ENCODE measurements at regions not wholly inside any gene's neighbourhood (a gene's known extent, or its start where the extent isn't known, plus 50 kb on each side); places are given as distances from the start of the nearest gene placed in this dataset.

DNA sequence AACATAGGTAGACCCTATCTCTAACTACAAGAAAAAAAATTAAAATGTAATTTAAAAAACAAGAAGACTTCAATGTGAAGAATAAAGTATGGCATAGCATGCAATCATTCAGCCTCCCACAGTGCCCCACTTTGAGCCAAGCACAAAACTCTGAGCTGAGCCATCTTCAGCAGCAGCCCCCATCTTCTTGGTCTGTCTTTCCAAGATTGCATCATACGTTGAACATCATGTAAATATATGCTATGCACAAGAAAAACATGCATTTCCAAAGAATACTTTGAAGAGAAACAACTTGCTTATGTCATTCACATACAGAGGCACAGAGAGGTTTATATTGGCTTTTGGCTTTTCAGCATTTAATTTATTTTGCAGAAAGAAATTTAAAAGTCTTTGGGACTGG is 105.8 kb upstream of the TMPO start:
- no peaks in the 10 kb centered on the region for H3K27me3 Mint-ChIP-seq (ENCODE audit: low read depth)
- no peak for DNase-seq
- no peak overlapping the region for H3K4me3 Mint-ChIP-seq
- CTCF ChIA-PET, result interaction anchor here (1.2 kb wide), 1 partner anchor 10 kb away, joined by 4 read pairs; no protein-coding TSS in a partner anchor
- intact Hi-C loops (cut with micrococcal nuclease), result no loop called here
- H3K9me3 Mint-ChIP-seq, result no peaks in the 10 kb centered on the region
- no peaks in the 10 kb centered on the region for H3K36me3 Mint-ChIP-seq (ENCODE audit: low read depth)
- no peaks in the 10 kb centered on the region for H3K4me1 Mint-ChIP-seq (ENCODE audit: low read depth)
- H3K27ac Mint-ChIP-seq, result no peak overlapping the region

GRCh38 chr12:98410356-98410755 is 105.0 kb upstream of the TMPO start:
- H3K27ac Mint-ChIP-seq, result no peak overlapping the region
- H3K9me3 Mint-ChIP-seq, result no peaks in the 10 kb centered on the region
- H3K4me1 Mint-ChIP-seq (ENCODE audit: low read depth), result no peaks in the 10 kb centered on the region
- no peaks in the 10 kb centered on the region for H3K36me3 Mint-ChIP-seq (ENCODE audit: low read depth)
- H3K27me3 Mint-ChIP-seq (ENCODE audit: low read depth), result no peaks in the 10 kb centered on the region
- intact Hi-C loops (cut with micrococcal nuclease), result no loop called here
- DNase-seq, result no peak
- CTCF ChIA-PET, result no interaction called here
- no peak overlapping the region for H3K4me3 Mint-ChIP-seq

- CTCF ChIA-PET, result no interaction called here
- Mint-ChIP-seq H3K9me3 (no peaks in the 10 kb centered on the region), H3K4me3 (no peak overlapping the region), H3K36me3 (ENCODE audit: low read depth) (no peaks in the 10 kb centered on the region), H3K27me3 (ENCODE audit: low read depth) (no peaks in the 10 kb centered on the region), H3K4me1 (ENCODE audit: low read depth) (no peaks in the 10 kb centered on the region), H3K27ac (no peak overlapping the region)
- no peak for DNase-seq
- intact Hi-C loops (cut with micrococcal nuclease), result no loop called here
Observed at GRCh38 chr12:98416845-98417244, 98.5 kb upstream of the TMPO start.

- H3K4me1 Mint-ChIP-seq (ENCODE audit: low read depth), result no peaks in the 10 kb centered on the region
- no peaks in the 10 kb centered on the region for H3K36me3 Mint-ChIP-seq (ENCODE audit: low read depth)
- H3K9me3 Mint-ChIP-seq, result no peaks in the 10 kb centered on the region
- no peak for DNase-seq
- intact Hi-C loops (cut with micrococcal nuclease), result no loop called here
- no peak overlapping the region for H3K27ac Mint-ChIP-seq
- H3K27me3 Mint-ChIP-seq (ENCODE audit: low read depth), result no peaks in the 10 kb centered on the region
- CTCF ChIA-PET, result interaction anchor here (0.6 kb wide), 1 partner anchor 17 kb away, joined by 3 read pairs; no protein-coding TSS in a partner anchor
- H3K4me3 Mint-ChIP-seq, result no peak overlapping the region
Observed at GRCh38 chr12:98417266-98417665, 98.1 kb upstream of the TMPO start.

- H3K36me3 Mint-ChIP-seq (ENCODE audit: low read depth), result no peaks in the 10 kb centered on the region
- intact Hi-C loops (cut with micrococcal nuclease), result no loop called here
Observed at GRCh38 chr12:98418357-98419075, 96.9 kb upstream of the TMPO start.

DNA sequence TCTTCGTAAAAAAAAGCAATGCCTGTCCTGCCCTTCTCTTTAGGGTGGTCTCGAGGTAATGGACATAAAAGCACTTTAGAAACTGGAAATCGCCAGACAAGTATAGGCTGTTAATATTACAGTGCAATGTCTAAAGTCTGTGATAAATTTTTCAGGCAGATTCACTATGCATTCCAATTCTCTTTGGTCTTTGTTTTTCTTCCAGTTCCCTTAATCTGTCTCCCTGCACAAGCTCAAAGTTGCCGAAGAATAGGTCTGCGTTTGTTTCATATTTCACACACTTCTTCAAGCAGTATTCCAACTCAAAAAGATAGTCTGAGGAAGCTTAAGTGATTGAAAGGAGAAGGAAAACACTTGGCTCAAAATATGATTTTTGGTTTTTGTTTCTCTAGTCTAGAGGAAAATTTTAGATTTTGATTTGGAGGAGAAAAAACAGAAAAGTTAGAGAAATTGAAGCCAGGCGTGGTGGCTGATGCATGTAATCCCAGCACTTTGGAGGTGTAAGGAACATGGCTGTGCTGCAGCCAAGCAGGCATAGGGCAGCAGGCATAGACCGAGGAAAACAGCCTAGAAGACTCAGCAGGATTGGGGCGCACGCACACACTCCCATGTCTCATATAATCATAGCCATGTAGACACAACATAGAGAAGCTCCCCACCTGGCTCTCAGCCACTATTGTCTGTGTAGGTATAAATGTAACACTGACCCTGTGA is 96.2 kb upstream of the TMPO start:
- no peak for DNase-seq
- H3K27ac Mint-ChIP-seq, result no peak overlapping the region
- no peak overlapping the region for H3K4me3 Mint-ChIP-seq
- CTCF ChIA-PET, result no interaction called here
- H3K27me3 Mint-ChIP-seq (ENCODE audit: low read depth), result no peaks in the 10 kb centered on the region
- no peaks in the 10 kb centered on the region for H3K36me3 Mint-ChIP-seq (ENCODE audit: low read depth)
- intact Hi-C loops (cut with micrococcal nuclease), result no loop called here
- H3K4me1 Mint-ChIP-seq (ENCODE audit: low read depth), result no peaks in the 10 kb centered on the region
- no peaks in the 10 kb centered on the region for H3K9me3 Mint-ChIP-seq

More at GRCh38 chr12:98418357-98419075, 96.9 kb upstream of the TMPO start:
- no peaks in the 10 kb centered on the region for H3K9me3 Mint-ChIP-seq
- no peak overlapping the region for H3K27ac Mint-ChIP-seq
- H3K4me1 Mint-ChIP-seq (ENCODE audit: low read depth), result no peaks in the 10 kb centered on the region
- no peaks in the 10 kb centered on the region for H3K27me3 Mint-ChIP-seq (ENCODE audit: low read depth)
- H3K4me3 Mint-ChIP-seq, result no peak overlapping the region
- CTCF ChIA-PET, result interaction anchor here (0.8 kb wide), 1 partner anchor 21 kb away, joined by 3 read pairs; no protein-coding TSS in a partner anchor
- no peak for DNase-seq

- intact Hi-C loops (cut with micrococcal nuclease), result no loop called here
- no peak overlapping the region for H3K27ac Mint-ChIP-seq
- no peaks in the 10 kb centered on the region for H3K27me3 Mint-ChIP-seq (ENCODE audit: low read depth)
- no peak for DNase-seq
- no peak overlapping the region for H3K4me3 Mint-ChIP-seq
- H3K36me3 Mint-ChIP-seq (ENCODE audit: low read depth), result no peaks in the 10 kb centered on the region
- H3K4me1 Mint-ChIP-seq (ENCODE audit: low read depth), result peaks cover 3% of the 10 kb centered on the region
- CTCF ChIA-PET, result no interaction called here
- H3K9me3 Mint-ChIP-seq, result no peaks in the 10 kb centered on the region
Observed at GRCh38 chr12:98419795-98420404, 95.5 kb upstream of the TMPO start.

DNA sequence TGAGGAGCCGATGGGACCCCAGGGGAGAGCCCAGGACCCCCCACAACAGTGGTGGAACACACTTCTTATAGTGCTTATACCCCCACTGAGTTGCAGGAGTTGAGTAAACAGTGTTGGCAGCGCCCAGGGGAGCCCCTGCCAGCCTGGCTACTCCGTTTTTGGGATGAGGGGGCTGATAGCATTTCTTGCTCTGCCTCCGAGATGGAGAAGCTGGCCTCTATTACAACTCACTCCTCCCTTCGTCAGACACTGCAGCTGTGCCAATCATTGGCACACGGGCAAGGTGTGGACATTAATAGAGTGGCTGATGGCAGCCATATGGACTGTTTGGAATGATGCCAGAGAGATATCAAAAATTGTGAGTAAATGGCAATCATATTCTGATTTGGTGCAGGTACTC is 94.9 kb upstream of the TMPO start:
- intact Hi-C loops (cut with micrococcal nuclease), result no loop called here
- Mint-ChIP-seq H3K4me3 (no peak overlapping the region), H3K9me3 (no peaks in the 10 kb centered on the region), H3K27ac (no peak overlapping the region), H3K4me1 (ENCODE audit: low read depth) (peaks cover 4% of the 10 kb centered on the region), H3K27me3 (ENCODE audit: low read depth) (no peaks in the 10 kb centered on the region), H3K36me3 (ENCODE audit: low read depth) (no peaks in the 10 kb centered on the region)
- CTCF ChIA-PET, result interaction anchor here (1.0 kb wide), 1 partner anchor 21 kb away, joined by 3 read pairs; no protein-coding TSS in a partner anchor
- DNase-seq, result no peak

DNA sequence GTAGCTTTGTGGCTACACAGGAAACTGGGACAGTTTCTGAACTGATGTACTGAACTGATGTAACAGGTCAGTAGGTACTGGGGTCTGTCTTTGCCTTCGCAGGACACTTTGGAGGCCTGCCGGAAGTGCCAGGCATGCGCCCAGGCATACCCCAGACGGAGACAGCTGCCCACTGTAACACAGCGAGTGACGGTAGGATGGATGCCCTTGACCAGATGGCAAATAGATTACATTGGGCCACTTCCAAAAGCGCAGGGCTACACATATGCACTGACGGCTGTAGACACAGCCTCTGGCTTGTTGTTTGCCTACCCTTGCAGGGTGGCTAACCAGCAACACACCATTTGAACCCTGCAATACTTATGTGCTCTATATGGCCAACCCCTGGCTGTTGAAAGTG is 94.1 kb upstream of the TMPO start:
- Mint-ChIP-seq H3K9me3 (no peaks in the 10 kb centered on the region), H3K4me1 (ENCODE audit: low read depth) (peaks cover 4% of the 10 kb centered on the region), H3K36me3 (ENCODE audit: low read depth) (no peaks in the 10 kb centered on the region), H3K4me3 (no peak overlapping the region), H3K27ac (no peak overlapping the region), H3K27me3 (ENCODE audit: low read depth) (no peaks in the 10 kb centered on the region)
- intact Hi-C loops (cut with micrococcal nuclease), result no loop called here
- DNase-seq, result no peak
- CTCF ChIA-PET, result interaction anchor here (1.0 kb wide), 1 partner anchor 22 kb away, joined by 3 read pairs; no protein-coding TSS in a partner anchor

GRCh38 chr12:98422359-98422758 is 93.0 kb upstream of the TMPO start:
- intact Hi-C loops (cut with micrococcal nuclease), result no loop called here
- Mint-ChIP-seq H3K36me3 (ENCODE audit: low read depth) (no peaks in the 10 kb centered on the region), H3K9me3 (no peaks in the 10 kb centered on the region), H3K4me1 (ENCODE audit: low read depth) (peaks cover 4% of the 10 kb centered on the region), H3K27ac (no peak overlapping the region), H3K4me3 (no peak overlapping the region), H3K27me3 (ENCODE audit: low read depth) (no peaks in the 10 kb centered on the region)
- DNase-seq, result no peak
- CTCF ChIA-PET, result no interaction called here

- Mint-ChIP-seq H3K27me3 (ENCODE audit: low read depth) (no peaks in the 10 kb centered on the region), H3K27ac (no peak overlapping the region), H3K9me3 (no peaks in the 10 kb centered on the region), H3K36me3 (ENCODE audit: low read depth) (no peaks in the 10 kb centered on the region), H3K4me1 (ENCODE audit: low read depth) (peaks cover 4% of the 10 kb centered on the region), H3K4me3 (no peak overlapping the region)
- CTCF ChIA-PET, result no interaction called here
- intact Hi-C loops (cut with micrococcal nuclease), result no loop called here
- no peak for DNase-seq
Observed at GRCh38 chr12:98422812-98423211, 92.6 kb upstream of the TMPO start.

GRCh38 chr12:98423963-98424362 is 91.4 kb upstream of the TMPO start:
- no peak for DNase-seq
- Mint-ChIP-seq H3K27me3 (ENCODE audit: low read depth) (no peaks in the 10 kb centered on the region), H3K27ac (no peak overlapping the region), H3K4me3 (no peak overlapping the region), H3K4me1 (ENCODE audit: low read depth) (peaks cover 4% of the 10 kb centered on the region), H3K9me3 (no peaks in the 10 kb centered on the region), H3K36me3 (ENCODE audit: low read depth) (no peaks in the 10 kb centered on the region)
- CTCF ChIA-PET, result interaction anchor here (1.3 to 1.7 kb wide), 2 partner anchors 23 to 24 kb away, joined by 4 to 7 read pairs; no protein-coding TSS in a partner anchor
- intact Hi-C loops (cut with micrococcal nuclease), result loop anchor here (2.0 kb wide), 2 partner anchors 169 to 221 kb away; partner anchors contain the start of genes APAF1, IKBIP and SLC25A3
